SHP77 (cell line): ENCODE measurements at regions not wholly inside any gene's neighbourhood (a gene's known extent, or its start where the extent isn't known, plus 50 kb on each side); places are given as distances from the start of the nearest gene placed in this dataset.
A peak's percentile ranks its signal among the peaks of the same experiment; 100 is the strongest.
"Not testable (repeated sequence)": the region's sequence is repeated elsewhere in the genome, so short reads cannot be mapped to it uniquely, and the experiment has no call there.

Source experiments
- DNase-seq, 2 experiments: peaks; one replicate each; lab custom pipeline; 2025; lab: John Stamatoyannopoulos, UW

GRCh38 chr7:89771003-89771636 lies 383.1 kb upstream of the STEAP1 start:
- DNase-seq, result no peak

- no peak for DNase-seq
Observed at GRCh38 chr7:89772276-89772675, 382.0 kb upstream of the STEAP1 start.

GRCh38 chr7:89773611-89774010 lies 380.7 kb upstream of the STEAP1 start:
- no peak for DNase-seq

GRCh38 chr7:89775459-89775858 lies 378.8 kb upstream of the STEAP1 start:
- DNase-seq, result no peak

GRCh38 chr7:89776980-89777379 lies 377.3 kb upstream of the STEAP1 start:
- DNase-seq, result no peak

- no peak for DNase-seq
Observed at GRCh38 chr7:89777499-89777898, 376.8 kb upstream of the STEAP1 start.

- no peak for DNase-seq
Observed at GRCh38 chr7:89780291-89780690, 374.0 kb upstream of the STEAP1 start.

- no peak for DNase-seq
Observed at GRCh38 chr7:89796481-89796880, 357.8 kb upstream of the STEAP1 start.

GRCh38 chr7:89797965-89798598 lies 356.2 kb upstream of the STEAP1 start:
- DNase-seq, result no peak

- DNase-seq, result no peak
Observed at GRCh38 chr7:89798599-89798996, 355.7 kb upstream of the STEAP1 start.

GRCh38 chr7:89800761-89801160 lies 353.5 kb upstream of the STEAP1 start:
- no peak for DNase-seq

- DNase-seq, result no peak
Observed at GRCh38 chr7:89809291-89809690, 345.0 kb upstream of the STEAP1 start.

GRCh38 chr7:89813081-89813480 lies 341.2 kb upstream of the STEAP1 start:
- DNase-seq, result no peak

GRCh38 chr7:89826121-89826520 lies 328.1 kb upstream of the STEAP1 start:
- DNase-seq, result no peak

- DNase-seq, result no peak
Observed at GRCh38 chr7:89826557-89826956, 327.7 kb upstream of the STEAP1 start.

GRCh38 chr7:89837515-89837914 lies 316.8 kb upstream of the STEAP1 start:
- peak; percentile 23 to 24 for DNase-seq

- no peak for DNase-seq
Observed at GRCh38 chr7:89839329-89839728, 314.9 kb upstream of the STEAP1 start.

GRCh38 chr7:89845952-89846351 lies 308.3 kb upstream of the STEAP1 start:
- DNase-seq, result no peak

- no peak for DNase-seq
Observed at GRCh38 chr7:89849052-89849451, 305.2 kb upstream of the STEAP1 start.

- not testable (repeated sequence) for DNase-seq
Observed at GRCh38 chr7:89857053-89857452, 297.2 kb upstream of the STEAP1 start.

- DNase-seq, result no peak
Observed at GRCh38 chr7:89857767-89858166, 296.5 kb upstream of the STEAP1 start.

GRCh38 chr7:89887489-89887888 lies 266.8 kb upstream of the STEAP1 start:
- DNase-seq, result no peak

- no peak for DNase-seq
Observed at GRCh38 chr7:89908736-89909135, 245.5 kb upstream of the STEAP1 start.

- no peak for DNase-seq
Observed at GRCh38 chr7:89914711-89915110, 239.6 kb upstream of the STEAP1 start.
